K562 (cell line): ENCODE measurements at regions not wholly inside any gene's neighbourhood (a gene's known extent, or its start where the extent isn't known, plus 50 kb on each side); places are given as distances from the start of the nearest gene placed in this dataset.

Experiments
- ATAC-seq: fragments of 200-7000 bp; cut with Tn5 transposase; 3 replicates; pipeline ENCODE4 v1.9.1; 2020; ENCODE audit warnings: moderate library complexity
- BruUV-seq: library from RNA; stranded (reverse); fragments of 400-500 nt; replicated peaks from 2 replicates; lab custom pipeline; 2021; lab: Mats Ljungman, UMichigan
- CTCF ChIA-PET: fragments of 300-600 bp; formaldehyde crosslinking; extraction: SDS; loops from one replicate; lab custom pipeline; 2021; ENCODE audit warnings: low intra/inter-chr PET ratio; lab: Yijun Ruan, JAX
- POLR2A ChIA-PET: fragments of 300-600, 350-650 bp; sonication (Branson Sonifier 250); formaldehyde crosslinking; extraction: SDS; loops from one replicate; lab custom pipeline; 2021; ENCODE audit warnings: antibody characterized with exemption, inconsistent platforms; lab: Yijun Ruan, JAX
- DNase-seq, 4 experiments: peaks; one replicate each; pipeline versions ENCODE4 v3.0.0 to v3.0.0-alpha.2; 2011 to 2018; ENCODE audit warnings: low spot score in 3 of 4, mixed read lengths in 3 of 4; ENCODE audit errors: extremely low read depth in 1 of 4
- FAIRE-seq: peaks from 2 replicates; lab custom pipeline; 2011; peaks lifted over from hg19 to GRCh38; lab: Jason Lieb, UNC
- H2AFZ ChIP-seq: 2 replicates; pipeline ENCODE4 v1.6.0; 2011; ENCODE audit warnings: low read depth, low read length, control low read depth, inconsistent platforms
- H3K27ac ChIP-seq: fragments of 200-600 bp; 3 replicates; pipeline ENCODE4 v1.8.0; 2011; ENCODE audit warnings: low read depth, mild to moderate bottlenecking, control low read depth, inconsistent platforms, low read length, moderate library complexity, mixed read lengths; ENCODE audit errors: extremely low read depth
- H3K27me3 ChIP-seq, 2 experiments: fragments of 300-600 bp in 1 of 2; 2 replicates in 1 of 2; 3 replicates in 1 of 2; pipeline versions ENCODE4 v1.6.0 to v1.8.0; 2011; ENCODE audit warnings: inconsistent platforms in 2 of 2, low read length in 2 of 2, mild to moderate bottlenecking in 1 of 2, mixed read lengths in 1 of 2, moderate library complexity in 1 of 2; ENCODE audit not compliant: control insufficient read depth in 2 of 2, insufficient read depth in 2 of 2
- H3K36me3 ChIP-seq: fragments of 300-600 bp; 3 replicates; pipeline ENCODE4 v1.8.0; 2011; ENCODE audit warnings: mild to moderate bottlenecking, low read length, inconsistent platforms; ENCODE audit not compliant: control insufficient read depth, insufficient read depth
- H3K4me1 ChIP-seq, 2 experiments: fragments of 200-600 bp in 1 of 2; replicated peaks in 1 of 2; 2 replicates in 1 of 2; 3 replicates in 1 of 2; pipeline versions ENCODE4 v1.5.1 to v1.8.0; 2011; ENCODE audit warnings: inconsistent platforms in 2 of 2, low read length in 2 of 2, mild to moderate bottlenecking in 1 of 2, mixed read lengths in 1 of 2, moderate library complexity in 1 of 2; ENCODE audit not compliant: control insufficient read depth in 2 of 2, insufficient read depth in 2 of 2
- H3K4me2 ChIP-seq: 2 replicates; pipeline ENCODE4 v1.6.1; 2011; ENCODE audit warnings: low read length, control low read depth, inconsistent platforms, mixed read lengths; ENCODE audit not compliant: insufficient read depth
- H3K4me3 ChIP-seq: fragments of 200-600 bp; sonication (generic), shearing (Covaris generic); 2 replicates; pipeline ENCODE4 v1.5.1; 2016; ENCODE audit warnings: control low read depth, inconsistent platforms
- H3K79me2 ChIP-seq: fragments of 200-600 bp; 3 replicates; pipeline ENCODE4 v1.8.0; 2011; ENCODE audit warnings: low read length, inconsistent platforms; ENCODE audit not compliant: control insufficient read depth, insufficient read depth
- H3K9ac ChIP-seq, 2 experiments: 2 replicates each; pipeline versions ENCODE4 v1.6.0 to v1.6.1; 2011; ENCODE audit warnings: low read depth in 2 of 2, low read length in 2 of 2, control low read depth in 1 of 2, inconsistent platforms in 1 of 2, mild to moderate bottlenecking in 1 of 2, mixed read lengths in 1 of 2; ENCODE audit not compliant: insufficient read depth in 1 of 2
- H3K9me1 ChIP-seq: one replicate; pipeline ENCODE4 v1.6.0; 2011; ENCODE audit warnings: inconsistent platforms, mild to moderate bottlenecking, low read length, moderate library complexity; ENCODE audit not compliant: control insufficient read depth, insufficient read depth
- H3K9me3 ChIP-seq: replicated peaks from 2 replicates; pipeline ENCODE4 v1.5.1; 2011; ENCODE audit warnings: low read depth, low read length, inconsistent platforms; ENCODE audit not compliant: control insufficient read depth, insufficient read depth
- H4K20me1 ChIP-seq: replicated peaks from 2 replicates; pipeline ENCODE4 v1.6.1; 2011; ENCODE audit warnings: low read length, inconsistent platforms, mixed read lengths; ENCODE audit not compliant: control insufficient read depth, insufficient read depth
- BRD4 ChIP-seq: fragments of 200-600 bp; sonication (generic); IDR thresholded peaks from 2 replicates; pipeline ENCODE4 v1.6.1; 2017; ENCODE audit warnings: inconsistent platforms
- CBX3 ChIP-seq, 2 experiments: IDR thresholded peaks; 1 replicate in 1 of 2; 2 replicates in 1 of 2; pipeline ENCODE4 v1.6.1; 2012; ENCODE audit warnings: inconsistent platforms in 2 of 2, low read length in 2 of 2, borderline replicate concordance in 1 of 2, control low read depth in 1 of 2
- GABPB2 ChIP-seq: fragments of 250-450 bp; sonication (Bioruptor Pico); conservative IDR thresholded peaks from 2 replicates; pipeline ENCODE4 v1.5.1; 2021; ENCODE audit warnings: mild to moderate bottlenecking
- HNRNPL ChIP-seq: fragments of 200-400 bp; formaldehyde crosslinking; IDR thresholded peaks from 2 replicates; pipeline ENCODE4 v1.6.1; 2017; ENCODE audit warnings: low read depth, mild to moderate bottlenecking, low read length
- MCM2 ChIP-seq: fragments of 450-650 bp; IDR thresholded peaks from 2 replicates; pipeline ENCODE4 v1.6.1; 2017; ENCODE audit warnings: low read depth, mild to moderate bottlenecking
- PHF20 ChIP-seq: fragments of 450-650 bp; IDR thresholded peaks from 2 replicates; pipeline ENCODE4 v1.6.1; 2018; ENCODE audit not compliant: partially characterized antibody
- SLC30A9 ChIP-seq: fragments of 250-450 bp; sonication (Bioruptor Pico); IDR thresholded peaks from 2 replicates; pipeline ENCODE4 v1.8.0; 2022; ENCODE audit warnings: mild to moderate bottlenecking, moderate library complexity
- SRSF1 ChIP-seq: fragments of 200-400 bp; formaldehyde crosslinking; IDR thresholded peaks from 2 replicates; pipeline ENCODE4 v1.6.1; 2017; ENCODE audit warnings: mild to moderate bottlenecking, low read depth, low read length, moderate library complexity
- SUPT5H ChIP-seq: fragments of 450-650 bp; IDR thresholded peaks from 2 replicates; pipeline ENCODE4 v1.6.1; 2016
- USF2 ChIP-seq: sonication (generic); formaldehyde crosslinking; IDR thresholded peaks from 2 replicates; pipeline ENCODE4 v1.5.0; 2020; ENCODE audit warnings: missing genetic modification reagents
- ZBED1 ChIP-seq: IDR thresholded peaks from 2 replicates; pipeline ENCODE4 v1.6.1; 2014
- ZBTB11 ChIP-seq, 3 experiments: fragments of 200-800 bp in 1 of 3; fragments of 250-450 bp in 1 of 3; fragments of 450-650 bp in 1 of 3; sonication (Bioruptor Pico) in 1 of 3; sonication (Bioruptor generic) in 1 of 3; formaldehyde crosslinking in 1 of 3; IDR thresholded peaks; 2 replicates each; pipeline versions ENCODE4 v1.6.1 to v1.8.0; 2016 to 2022; ENCODE audit warnings: mild to moderate bottlenecking in 2 of 3, missing genetic modification characterization in 2 of 3, missing compliant biosample characterization in 1 of 3, moderate library complexity in 1 of 3
- ZNF134 ChIP-seq: fragments of 250-450 bp; sonication (Bioruptor Pico); conservative IDR thresholded peaks from 2 replicates; pipeline ENCODE4 v1.4.0; 2020
- ZNF253 ChIP-seq: fragments of 250-450 bp; sonication (Bioruptor Pico); conservative IDR thresholded peaks from 2 replicates; pipeline ENCODE4 v1.6.1; 2021; ENCODE audit warnings: mild to moderate bottlenecking
- WGBS: fragments of 100-300 bp; shearing (Covaris generic); methylation state at CpG from one replicate; pipeline ENCODE4 v1.1.6; 2016; ENCODE audit warnings: low coverage, mixed read lengths; ENCODE audit not compliant: insufficient coverage; ENCODE audit errors: missing lambda C conversion rate; 5-methylcytosine and 5-hydroxymethylcytosine counted together
- in situ Hi-C: fragments of 300-500 bp; cut with MboI; formaldehyde crosslinking; loops from 4 replicates; pipeline ENCODE4 v1.15.0; 2018; ENCODE audit warnings: inconsistent platforms, mixed read lengths
- intact Hi-C: fragments of 100-400 bp; cut with micrococcal nuclease; formaldehyde crosslinking; loops from 2 replicates; pipeline ENCODE4 v1.14.2; 2022
- TF ChIP-seq, protein P1 (sequence below): fragments of 450-650 bp; IDR thresholded peaks from 2 replicates; pipeline ENCODE4 v1.6.1; 2017; ENCODE audit warnings: antibody characterized with exemption
- TF ChIP-seq, protein P2 (sequence below): IDR thresholded peaks from 2 replicates; pipeline ENCODE4 v1.6.1; 2011; ENCODE audit not compliant: insufficient read length; ENCODE audit errors: extremely low read depth

GRCh38 chr18:38972571-38972970, 1407.0 kb upstream of the CELF4 start:
- ChIA-PET CTCF (no interaction called here), POLR2A (no interaction called here)
- H3K4me3 ChIP-seq: no peak overlapping the region
- H3K9me3 ChIP-seq: no peaks in the 10 kb centered on the region; the same call in 1 of the 2 replicates
- H4K20me1 ChIP-seq: no peaks in the 10 kb centered on the region
- no peak for FAIRE-seq
- intact Hi-C loops: no loop called here
- H3K27ac ChIP-seq: no peak overlapping the region
- no peak overlapping the region for H2AFZ ChIP-seq
- no peaks in the 10 kb centered on the region for H3K4me1 ChIP-seq
- H3K9me1 ChIP-seq: no peaks in the 10 kb centered on the region
- no peaks in the 10 kb centered on the region for H3K79me2 ChIP-seq
- H3K27me3 ChIP-seq: no peaks in the 10 kb centered on the region
- in situ Hi-C loops: no loop called here
- H3K36me3 ChIP-seq: no peaks in the 10 kb centered on the region
- H3K9ac ChIP-seq: no peak overlapping the region
- no TSS peak for BruUV-seq
- DNase-seq: no peak
- ATAC-seq: no peak
- WGBS: 0% methylated on average over 1 of the region's 1 CpG
- no peak overlapping the region for H3K4me2 ChIP-seq
- TF ChIP-seq ZBTB11 (CRISPR knock-in tag; IDR thresholded peaks at IDR 0.05) (no peak), MCM2 (no peak), ZBED1 (no peak), GABPB2 (CRISPR knock-in tag) (no peak), SUPT5H (no peak), CBX3 (IDR thresholded peaks at IDR 0.05; ENCODE audit: borderline replicate concordance in 1 of 2, low read length in 2 of 2) (no peak), SLC30A9 (CRISPR knock-in tag) (no peak), ZNF134 (CRISPR knock-in tag) (no peak), PHF20 (no peak), BRD4 (no peak), USF2 (no peak), ZNF253 (CRISPR knock-in tag) (no peak), HNRNPL (no peak), SRSF1 (no peak)
- TF ChIP-seq, protein P1, sequence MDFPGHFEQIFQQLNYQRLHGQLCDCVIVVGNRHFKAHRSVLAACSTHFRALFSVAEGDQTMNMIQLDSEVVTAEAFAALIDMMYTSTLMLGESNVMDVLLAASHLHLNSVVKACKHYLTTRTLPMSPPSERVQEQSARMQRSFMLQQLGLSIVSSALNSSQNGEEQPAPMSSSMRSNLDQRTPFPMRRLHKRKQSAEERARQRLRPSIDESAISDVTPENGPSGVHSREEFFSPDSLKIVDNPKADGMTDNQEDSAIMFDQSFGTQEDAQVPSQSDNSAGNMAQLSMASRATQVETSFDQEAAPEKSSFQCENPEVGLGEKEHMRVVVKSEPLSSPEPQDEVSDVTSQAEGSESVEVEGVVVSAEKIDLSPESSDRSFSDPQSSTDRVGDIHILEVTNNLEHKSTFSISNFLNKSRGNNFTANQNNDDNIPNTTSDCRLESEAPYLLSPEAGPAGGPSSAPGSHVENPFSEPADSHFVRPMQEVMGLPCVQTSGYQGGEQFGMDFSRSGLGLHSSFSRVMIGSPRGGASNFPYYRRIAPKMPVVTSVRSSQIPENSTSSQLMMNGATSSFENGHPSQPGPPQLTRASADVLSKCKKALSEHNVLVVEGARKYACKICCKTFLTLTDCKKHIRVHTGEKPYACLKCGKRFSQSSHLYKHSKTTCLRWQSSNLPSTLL: no peak
- TF ChIP-seq, protein P2, sequence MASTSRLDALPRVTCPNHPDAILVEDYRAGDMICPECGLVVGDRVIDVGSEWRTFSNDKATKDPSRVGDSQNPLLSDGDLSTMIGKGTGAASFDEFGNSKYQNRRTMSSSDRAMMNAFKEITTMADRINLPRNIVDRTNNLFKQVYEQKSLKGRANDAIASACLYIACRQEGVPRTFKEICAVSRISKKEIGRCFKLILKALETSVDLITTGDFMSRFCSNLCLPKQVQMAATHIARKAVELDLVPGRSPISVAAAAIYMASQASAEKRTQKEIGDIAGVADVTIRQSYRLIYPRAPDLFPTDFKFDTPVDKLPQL: no peak
